ENCODE measurements at regions not wholly inside any gene's neighbourhood (a gene's known extent, or its start where the extent isn't known, plus 50 kb on each side); places are given as distances from the start of the nearest gene placed in this dataset.

- TF ChIP-seq CTCF (IDR thresholded peaks at IDR 0.05; ENCODE audit: low read depth, low read length) = no peak
Measured at GRCh38 chr1:98500324-98500723, 161.2 kb upstream of the SNX7 start.

GRCh38 chr1:98498651-98499050 lies 162.9 kb upstream of the SNX7 start:
- no peak for TF ChIP-seq CTCF (IDR thresholded peaks at IDR 0.05; ENCODE audit: low read depth, low read length)
- H3K4me3 ChIP-seq (ENCODE audit: low read depth, low read length) = no peak overlapping the region

More at GRCh38 chr1:98500324-98500723, 161.2 kb upstream of the SNX7 start:
- H3K4me3 ChIP-seq (ENCODE audit: low read depth, low read length) = no peak overlapping the region

GRCh38 chr1:98497497-98497896 lies 164.0 kb upstream of the SNX7 start:
- no peak overlapping the region for H3K4me3 ChIP-seq (ENCODE audit: low read depth, low read length)
- TF ChIP-seq CTCF (IDR thresholded peaks at IDR 0.05; ENCODE audit: low read depth, low read length) = no peak

GRCh38 chr1:98496256-98496995 lies 165.1 kb upstream of the SNX7 start:
- TF ChIP-seq CTCF (IDR thresholded peaks at IDR 0.05; ENCODE audit: low read depth, low read length) = no peak

GRCh38 chr1:98493469-98493868 lies 168.1 kb upstream of the SNX7 start:
- TF ChIP-seq CTCF (IDR thresholded peaks at IDR 0.05; ENCODE audit: low read depth, low read length) = no peak

More at GRCh38 chr1:98496256-98496995, 165.1 kb upstream of the SNX7 start:
- no peak overlapping the region for H3K4me3 ChIP-seq (ENCODE audit: low read depth, low read length)

GRCh38 chr1:98490099-98490498 lies 171.4 kb upstream of the SNX7 start:
- no peak overlapping the region for H3K4me3 ChIP-seq (ENCODE audit: low read depth, low read length)
- TF ChIP-seq CTCF (IDR thresholded peaks at IDR 0.05; ENCODE audit: low read depth, low read length) = no peak

More at GRCh38 chr1:98493469-98493868, 168.1 kb upstream of the SNX7 start:
- H3K4me3 ChIP-seq (ENCODE audit: low read depth, low read length) = no peak overlapping the region

- H3K4me3 ChIP-seq (ENCODE audit: low read depth, low read length) = no peak overlapping the region
- TF ChIP-seq CTCF (IDR thresholded peaks at IDR 0.05; ENCODE audit: low read depth, low read length) = no peak
Measured at GRCh38 chr1:98487620-98488019, 173.9 kb upstream of the SNX7 start.

Measured in WI38 (cell line).